Fibroblast of villous mesenchyme (primary cell): ENCODE measurements at regions not wholly inside any gene's neighbourhood (a gene's known extent, or its start where the extent isn't known, plus 50 kb on each side); places are given as distances from the start of the nearest gene placed in this dataset.
A peak's percentile ranks its signal among the peaks of the same experiment; 100 is the strongest.

Source experiments
- DNase-seq: peaks from one replicate; pipeline ENCODE4 v3.0.0-alpha.2; 2010; ENCODE audit warnings: low read depth
- H3K4me3 ChIP-seq: 2 replicates; pipeline ENCODE4 v1.5.1; 2011; ENCODE audit warnings: low read depth, mild to moderate bottlenecking, low read length
- CTCF ChIP-seq: IDR thresholded peaks from 2 replicates; pipeline ENCODE4 v1.5.1; 2012; ENCODE audit warnings: low read depth, mild to moderate bottlenecking, low read length; ENCODE audit not compliant: insufficient read depth

DNA sequence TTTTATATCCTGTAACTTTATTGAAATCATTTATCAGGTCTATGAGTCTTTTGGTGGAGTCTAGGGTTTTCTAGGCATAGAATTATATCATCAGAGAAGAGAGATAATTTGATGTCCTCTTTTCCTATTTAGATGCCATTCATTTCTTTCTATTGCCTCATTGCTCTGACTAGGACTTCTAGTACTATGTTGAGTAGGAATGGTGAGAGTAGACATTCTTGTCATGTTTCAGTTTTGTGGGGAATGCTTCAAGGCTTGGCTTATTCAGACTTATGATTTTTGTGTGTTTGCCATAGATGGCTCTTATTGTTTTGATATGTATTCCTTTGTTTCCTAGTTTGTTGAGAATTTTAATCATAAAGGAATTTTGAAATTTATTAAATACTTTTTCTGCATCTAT is 1078.3 kb downstream of the FAM181B start:
- no peak overlapping the region for H3K4me3 ChIP-seq
- no peak for TF ChIP-seq CTCF
- no peak for DNase-seq

GRCh38 chr11:81647374-81647773 is 1086.3 kb downstream of the FAM181B start:
- TF ChIP-seq CTCF: no peak
- DNase-seq: no peak
- no peak overlapping the region for H3K4me3 ChIP-seq

- TF ChIP-seq CTCF: peak; percentile 48
- no peak overlapping the region for H3K4me3 ChIP-seq
- DNase-seq: peak; percentile 24
These were observed 1089.3 kb downstream of the FAM181B start for GRCh38 chr11:81644239-81644840.

GRCh38 chr11:81634483-81634882 is 1099.2 kb downstream of the FAM181B start:
- no peak overlapping the region for H3K4me3 ChIP-seq
- no peak for TF ChIP-seq CTCF
- DNase-seq: no peak

DNA sequence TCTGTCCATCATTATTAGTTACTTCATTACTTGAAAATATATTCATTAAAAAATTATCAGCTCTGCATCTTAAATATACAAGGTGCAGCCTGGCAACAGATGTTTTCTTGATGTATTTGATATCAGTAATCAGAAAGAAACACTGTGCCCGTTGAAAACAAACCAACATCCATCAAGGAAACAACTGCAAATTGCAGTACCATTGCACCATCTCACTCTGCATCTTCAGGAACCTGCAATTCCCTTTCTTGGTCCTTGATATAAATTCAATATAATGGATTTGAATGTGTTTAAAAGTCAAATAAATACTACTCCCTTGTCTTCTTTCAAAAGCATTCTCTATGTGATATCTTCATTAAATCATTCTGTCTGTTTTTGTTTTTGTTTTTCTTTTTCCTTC is 1131.2 kb downstream of the FAM181B start:
- DNase-seq: no peak
- no peak for TF ChIP-seq CTCF
- no peak overlapping the region for H3K4me3 ChIP-seq

GRCh38 chr11:81596704-81597103 is 1137.0 kb downstream of the FAM181B start:
- no peak for TF ChIP-seq CTCF
- no peak for DNase-seq
- no peak overlapping the region for H3K4me3 ChIP-seq

GRCh38 chr11:81585390-81585933 is 1148.2 kb downstream of the FAM181B start:
- no peak overlapping the region for H3K4me3 ChIP-seq
- no peak for DNase-seq
- TF ChIP-seq CTCF: no peak
